Uterus (tissue), 3 donors: ENCODE measurements at regions not wholly inside any gene's neighbourhood (a gene's known extent, or its start where the extent isn't known, plus 50 kb on each side); places are given as distances from the start of the nearest gene placed in this dataset.

Experiments
- DNase-seq, 2 donors: peaks; one replicate each; pipeline ENCODE4 v3.0.0-alpha.2; 2019 to 2020
- H3K27ac ChIP-seq, 2 donors: fragments of 200-600 bp; sonication (generic); 1 replicate in 1 of 2; 2 replicates in 1 of 2; pipeline ENCODE4 v1.5.1; 2016 to 2018
- H3K27me3 ChIP-seq, 2 donors: fragments of 200-600 bp; sonication (generic); one replicate each; pipeline ENCODE4 v1.5.1; 2018 to 2019; ENCODE audit warnings: control low read depth in 1 of 2
- H3K36me3 ChIP-seq, 2 donors: fragments of 200-600 bp; sonication (generic); one replicate each; pipeline ENCODE4 v1.5.1; 2019; ENCODE audit warnings: control low read depth in 1 of 2
- H3K4me1 ChIP-seq, 2 donors: fragments of 200-600 bp; sonication (generic); one replicate each; pipeline ENCODE4 v1.5.1; 2018 to 2019; ENCODE audit warnings: control low read depth in 1 of 2
- H3K4me3 ChIP-seq, 2 donors: fragments of 200-600 bp; sonication (generic); 1 replicate in 1 of 2; 2 replicates in 1 of 2; pipeline ENCODE4 v1.5.1; 2018 to 2019; ENCODE audit warnings: mild to moderate bottlenecking in 1 of 2
- H3K9me3 ChIP-seq, 2 donors: fragments of 200-600 bp; sonication (generic); one replicate each; pipeline ENCODE4 v1.5.1; 2019; ENCODE audit warnings: control low read depth in 1 of 2
- CTCF ChIP-seq, 4 experiments: fragments of 200-600 bp in 2 of 4; fragments of 450-650 bp in 2 of 4; sonication (generic) in 2 of 4; IDR thresholded peaks; one replicate each; pipeline ENCODE4 v1.5.1; 2016 to 2019; ENCODE audit warnings: antibody characterized with exemption in 4 of 4, mild to moderate bottlenecking in 2 of 4, moderate library complexity in 1 of 4
- POLR2A ChIP-seq, 2 donors: fragments of 450-650 bp; IDR thresholded peaks; one replicate each; pipeline ENCODE4 v1.6.1; 2016; ENCODE audit warnings: antibody characterized with exemption in 2 of 2, mild to moderate bottlenecking in 1 of 2, moderate library complexity in 1 of 2
- intact Hi-C: fragments of 100-400 bp; cut with DNase I; formaldehyde crosslinking; loops from one replicate; pipeline ENCODE4 v1.15.1; 2023; ENCODE audit warnings: low total_unique reads
- donor health status: DM: yes; HTN: yes; CAD: no.

DNA sequence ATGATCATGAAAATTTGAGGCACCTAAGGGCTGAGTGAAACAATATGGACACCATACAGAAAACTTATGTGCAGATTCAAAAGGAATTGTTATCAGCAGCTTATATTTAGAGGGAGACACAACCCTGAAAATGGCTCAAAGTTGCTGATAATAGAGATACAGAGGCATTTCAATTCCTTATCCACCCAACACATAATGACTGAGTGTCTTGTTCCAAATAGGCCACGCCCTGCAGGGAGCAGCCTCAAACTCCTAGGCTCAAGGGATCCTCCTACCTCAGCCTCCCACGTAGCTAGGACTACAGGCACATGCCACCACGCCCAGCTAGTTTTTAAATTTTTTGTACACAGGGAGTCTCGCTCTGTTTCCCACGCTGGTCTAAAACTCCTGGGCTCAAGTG lies 79.0 kb downstream of the LBH start:
- H3K27ac ChIP-seq = no peak overlapping the region
- DNase-seq = no peak
- intact Hi-C loops = no loop called here

DNA sequence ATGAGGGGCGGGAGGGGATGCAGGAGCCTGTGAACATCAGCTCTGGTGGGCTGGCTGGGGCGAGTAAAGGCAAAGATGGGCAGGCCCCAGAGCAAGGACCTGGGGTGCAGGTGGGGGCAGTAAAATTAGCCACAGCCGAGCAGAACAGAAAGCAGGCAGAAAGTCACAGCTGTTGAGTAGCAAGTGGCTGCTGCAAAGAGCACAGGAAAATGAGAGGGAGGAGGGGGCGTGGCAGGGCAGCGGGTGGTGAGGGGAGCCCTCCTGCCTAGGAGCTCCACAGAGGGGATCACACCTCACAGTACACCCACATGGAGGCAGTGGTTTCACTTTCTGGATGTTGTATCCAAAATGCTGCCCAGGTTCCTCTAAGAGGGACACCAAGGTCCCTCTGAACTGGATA lies 79.6 kb downstream of the LBH start:
- H3K27me3 ChIP-seq = no peaks in the 10 kb centered on the region
- TF ChIP-seq CTCF (IDR thresholded peaks at IDR 0.05) = no peak
- no peak for TF ChIP-seq POLR2A (IDR thresholded peaks at IDR 0.05)
- no peaks in the 10 kb centered on the region for H3K36me3 ChIP-seq
- no peaks in the 10 kb centered on the region for H3K4me1 ChIP-seq
- intact Hi-C loops = no loop called here
- no peaks in the 10 kb centered on the region for H3K9me3 ChIP-seq
- no peak for DNase-seq
- H3K27ac ChIP-seq = no peak overlapping the region
- no peak overlapping the region for H3K4me3 ChIP-seq

More for the DNA sequence above, 79.0 kb downstream of the LBH start:
- Histone ChIP-seq H3K27me3 (no peaks in the 10 kb centered on the region), H3K4me1 (no peaks in the 10 kb centered on the region), H3K4me3 (no peak overlapping the region), H3K36me3 (no peaks in the 10 kb centered on the region), H3K9me3 (no peaks in the 10 kb centered on the region)
- TF ChIP-seq CTCF (IDR thresholded peaks at IDR 0.05) (no peak), POLR2A (IDR thresholded peaks at IDR 0.05) (no peak)

DNA sequence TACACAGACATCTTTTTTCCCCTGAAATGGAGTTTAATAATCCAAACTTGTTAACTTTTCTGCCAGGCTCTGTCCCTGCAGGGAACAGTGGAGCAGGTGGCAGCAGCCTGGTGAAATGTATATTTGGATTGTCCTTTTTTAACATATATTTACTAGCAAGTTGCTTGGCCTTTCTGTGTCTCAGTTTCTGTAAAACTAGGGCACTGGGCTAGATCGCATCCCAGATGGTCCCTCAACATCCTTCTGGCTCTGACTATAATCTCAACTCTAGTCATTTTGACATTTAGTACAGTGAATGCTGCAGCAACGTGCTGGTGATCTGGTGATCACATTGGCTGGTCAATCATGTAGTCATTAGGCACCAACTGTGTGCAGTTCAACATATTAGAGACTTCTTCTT lies 80.4 kb downstream of the LBH start:
- intact Hi-C loops = no loop called here
- H3K9me3 ChIP-seq = no peaks in the 10 kb centered on the region
- no peak overlapping the region for H3K4me3 ChIP-seq
- H3K27ac ChIP-seq = no peak overlapping the region
- H3K36me3 ChIP-seq = no peaks in the 10 kb centered on the region
- no peak for DNase-seq
- H3K4me1 ChIP-seq = no peaks in the 10 kb centered on the region
- no peaks in the 10 kb centered on the region for H3K27me3 ChIP-seq
- TF ChIP-seq CTCF (IDR thresholded peaks at IDR 0.05) (no peak), POLR2A (IDR thresholded peaks at IDR 0.05) (no peak)

DNA sequence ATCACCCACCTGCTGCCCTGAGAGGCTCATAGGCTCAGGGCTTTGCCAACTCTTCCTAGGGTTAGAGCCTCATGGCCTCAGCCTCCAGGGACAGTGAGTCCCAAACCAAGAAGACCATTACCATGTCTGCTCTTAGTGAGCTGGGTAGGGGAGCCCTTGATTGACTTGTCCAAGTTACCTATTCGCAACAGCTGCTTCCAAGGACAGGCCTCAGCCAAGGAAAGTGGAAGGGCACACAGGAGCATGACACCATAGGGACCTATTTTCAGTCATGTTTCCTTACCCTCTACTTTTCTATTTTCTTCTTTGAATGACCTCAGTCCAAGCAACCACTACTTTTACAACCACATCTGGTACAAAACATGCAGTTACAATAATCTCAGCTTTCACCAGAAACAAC lies 81.6 kb downstream of the LBH start:
- intact Hi-C loops = no loop called here
- Histone ChIP-seq H3K27ac (no peak overlapping the region), H3K4me3 (no peak overlapping the region), H3K27me3 (no peaks in the 10 kb centered on the region), H3K9me3 (no peaks in the 10 kb centered on the region), H3K4me1 (no peaks in the 10 kb centered on the region), H3K36me3 (no peaks in the 10 kb centered on the region)
- TF ChIP-seq POLR2A (IDR thresholded peaks at IDR 0.05) (no peak), CTCF (IDR thresholded peaks at IDR 0.05) (no peak)
- DNase-seq = no peak

GRCh38 chr2:30314981-30315380 lies 83.6 kb downstream of the LBH start:
- H3K4me1 ChIP-seq = no peaks in the 10 kb centered on the region
- no peaks in the 10 kb centered on the region for H3K36me3 ChIP-seq
- TF ChIP-seq POLR2A (IDR thresholded peaks at IDR 0.05) (no peak), CTCF (IDR thresholded peaks at IDR 0.05) (no peak)
- no peak overlapping the region for H3K27ac ChIP-seq
- intact Hi-C loops = no loop called here
- H3K9me3 ChIP-seq = no peaks in the 10 kb centered on the region
- H3K4me3 ChIP-seq = no peak overlapping the region
- H3K27me3 ChIP-seq = no peaks in the 10 kb centered on the region
- DNase-seq = no peak
